HG02610 (cell line): ENCODE measurements at regions not wholly inside any gene's neighbourhood (a gene's known extent, or its start where the extent isn't known, plus 50 kb on each side); places are given as distances from the start of the nearest gene placed in this dataset.

ENCODE experiments used
- ATAC-seq: cut with Tn5 transposase; IDR thresholded peaks from one replicate; pipeline ENCODE4 v1.9.1; 2021; ENCODE audit warnings: mild to moderate bottlenecking, moderate library complexity; ENCODE audit not compliant: unreplicated experiment

- ATAC-seq, result no peak
These were observed 397.1 kb downstream of the KCNJ3 start for GRCh38 chr2:155095613-155096012.

GRCh38 chr2:155080373-155080772, 381.9 kb downstream of the KCNJ3 start:
- ATAC-seq, result no peak

GRCh38 chr2:155070489-155070888, 372.0 kb downstream of the KCNJ3 start:
- no peak for ATAC-seq

- no peak for ATAC-seq
These were observed 364.4 kb downstream of the KCNJ3 start for GRCh38 chr2:155062922-155063258.

- ATAC-seq, result no peak
These were observed 363.9 kb downstream of the KCNJ3 start for GRCh38 chr2:155062250-155062921.

GRCh38 chr2:155060896-155061295, 362.4 kb downstream of the KCNJ3 start:
- ATAC-seq, result no peak

GRCh38 chr2:155054712-155055111, 356.2 kb downstream of the KCNJ3 start:
- no peak for ATAC-seq

- ATAC-seq, result no peak
These were observed 344.6 kb downstream of the KCNJ3 start for GRCh38 chr2:155043097-155043496.

GRCh38 chr2:155035308-155035707, 336.8 kb downstream of the KCNJ3 start:
- no peak for ATAC-seq

- peak; percentile 57 for ATAC-seq
These were observed 335.2 kb downstream of the KCNJ3 start for GRCh38 chr2:155033652-155034051.

- ATAC-seq, result no peak
These were observed 331.8 kb downstream of the KCNJ3 start for GRCh38 chr2:155030296-155030695.

GRCh38 chr2:155026651-155027174, 328.2 kb downstream of the KCNJ3 start:
- no peak for ATAC-seq

GRCh38 chr2:155023674-155024073, 325.2 kb downstream of the KCNJ3 start:
- no peak for ATAC-seq

GRCh38 chr2:155022531-155022930, 324.0 kb downstream of the KCNJ3 start:
- ATAC-seq, result no peak

- no peak for ATAC-seq
These were observed 323.1 kb downstream of the KCNJ3 start for GRCh38 chr2:155021618-155022017.

- ATAC-seq, result no peak
These were observed 321.8 kb downstream of the KCNJ3 start for GRCh38 chr2:155020246-155020645.

- no peak for ATAC-seq
These were observed 312.4 kb downstream of the KCNJ3 start for GRCh38 chr2:155010925-155011324.

GRCh38 chr2:154995361-154995760, 296.9 kb downstream of the KCNJ3 start:
- no peak for ATAC-seq

GRCh38 chr2:154992826-154993225, 294.3 kb downstream of the KCNJ3 start:
- no peak for ATAC-seq

GRCh38 chr2:154978710-154979109, 280.2 kb downstream of the KCNJ3 start:
- ATAC-seq, result no peak

GRCh38 chr2:154978244-154978643, 279.7 kb downstream of the KCNJ3 start:
- ATAC-seq, result no peak

- ATAC-seq, result no peak
These were observed 275.5 kb downstream of the KCNJ3 start for GRCh38 chr2:154974041-154974440.

- ATAC-seq, result no peak
These were observed 265.0 kb downstream of the KCNJ3 start for GRCh38 chr2:154963511-154963910.
